ENCODE measurements at regions not wholly inside any gene's neighbourhood (a gene's known extent, or its start where the extent isn't known, plus 50 kb on each side); places are given as distances from the start of the nearest gene placed in this dataset.

DNA sequence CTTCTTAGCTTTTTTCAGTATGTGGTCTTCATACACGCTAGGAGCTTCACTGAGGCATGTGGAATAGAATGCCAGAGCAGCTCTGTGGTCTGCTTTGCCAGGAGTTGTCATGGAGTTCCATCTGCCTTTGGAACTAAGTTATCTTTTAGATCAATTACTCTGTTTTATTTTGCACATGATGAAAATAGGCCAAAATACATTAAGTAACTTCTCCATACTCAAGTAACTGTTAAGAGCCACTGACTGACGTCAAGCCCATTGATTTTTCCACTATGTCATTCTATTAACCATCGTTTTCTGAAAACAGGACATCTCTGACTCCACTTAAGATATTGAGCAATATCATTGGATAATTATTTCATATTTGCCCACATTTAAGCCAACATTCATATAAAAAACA is 415.1 kb upstream of the MAD2L1 start:
- TF ChIP-seq, protein P1, sequence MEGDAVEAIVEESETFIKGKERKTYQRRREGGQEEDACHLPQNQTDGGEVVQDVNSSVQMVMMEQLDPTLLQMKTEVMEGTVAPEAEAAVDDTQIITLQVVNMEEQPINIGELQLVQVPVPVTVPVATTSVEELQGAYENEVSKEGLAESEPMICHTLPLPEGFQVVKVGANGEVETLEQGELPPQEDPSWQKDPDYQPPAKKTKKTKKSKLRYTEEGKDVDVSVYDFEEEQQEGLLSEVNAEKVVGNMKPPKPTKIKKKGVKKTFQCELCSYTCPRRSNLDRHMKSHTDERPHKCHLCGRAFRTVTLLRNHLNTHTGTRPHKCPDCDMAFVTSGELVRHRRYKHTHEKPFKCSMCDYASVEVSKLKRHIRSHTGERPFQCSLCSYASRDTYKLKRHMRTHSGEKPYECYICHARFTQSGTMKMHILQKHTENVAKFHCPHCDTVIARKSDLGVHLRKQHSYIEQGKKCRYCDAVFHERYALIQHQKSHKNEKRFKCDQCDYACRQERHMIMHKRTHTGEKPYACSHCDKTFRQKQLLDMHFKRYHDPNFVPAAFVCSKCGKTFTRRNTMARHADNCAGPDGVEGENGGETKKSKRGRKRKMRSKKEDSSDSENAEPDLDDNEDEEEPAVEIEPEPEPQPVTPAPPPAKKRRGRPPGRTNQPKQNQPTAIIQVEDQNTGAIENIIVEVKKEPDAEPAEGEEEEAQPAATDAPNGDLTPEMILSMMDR (IDR thresholded peaks at IDR 0.05) = no peak
- TF ChIP-seq EP300 (IDR thresholded peaks at IDR 0.05) = no peak
